HFF-Myc (cell line): ENCODE measurements at regions not wholly inside any gene's neighbourhood (a gene's known extent, or its start where the extent isn't known, plus 50 kb on each side); places are given as distances from the start of the nearest gene placed in this dataset.

ENCODE experiments used
- DNase-seq: peaks from one replicate; pipeline ENCODE4 v3.0.0-alpha.2; 2011; ENCODE audit warnings: low read depth; ENCODE audit errors: extremely low read depth
- H3K4me3 ChIP-seq: replicated peaks from 2 replicates; pipeline ENCODE4 v1.5.1; 2011; ENCODE audit warnings: low read depth, mild to moderate bottlenecking, control low read depth, low read length
- CTCF ChIP-seq: IDR thresholded peaks from 2 replicates; pipeline ENCODE4 v1.5.1; 2012; ENCODE audit warnings: mild to moderate bottlenecking, low read depth, low read length, control low read depth; ENCODE audit errors: missing control alignments

GRCh38 chr2:10252661-10253060 lies 50.0 kb upstream of the HPCAL1 start:
- H3K4me3 ChIP-seq: no peak overlapping the region
- DNase-seq: no peak
- TF ChIP-seq CTCF: no peak
